Rectal smooth muscle tissue (tissue), 1 donor: ENCODE measurements at regions not wholly inside any gene's neighbourhood (a gene's known extent, or its start where the extent isn't known, plus 50 kb on each side); places are given as distances from the start of the nearest gene placed in this dataset.

Source experiments
- H3K27ac ChIP-seq: one replicate; pipeline ENCODE4 v1.7.0; 2013; ENCODE audit warnings: low read depth, low read length, inconsistent platforms
- H3K27me3 ChIP-seq: one replicate; pipeline ENCODE4 v1.7.0; 2013; ENCODE audit warnings: low read length; ENCODE audit not compliant: control insufficient read depth, insufficient read depth
- H3K36me3 ChIP-seq: one replicate; pipeline ENCODE4 v1.7.0; 2013; ENCODE audit warnings: low read length; ENCODE audit not compliant: control insufficient read depth, insufficient read depth
- H3K4me1 ChIP-seq: one replicate; pipeline ENCODE4 v1.7.0; 2013; ENCODE audit warnings: low read length; ENCODE audit not compliant: control insufficient read depth, insufficient read depth
- H3K4me3 ChIP-seq: one replicate; pipeline ENCODE4 v1.7.0; 2013; ENCODE audit warnings: low read length
- H3K9ac ChIP-seq: one replicate; pipeline ENCODE4 v1.7.0; 2013; ENCODE audit warnings: low read length

- H3K4me1 ChIP-seq, result no peaks in the 10 kb centered on the region
- H3K27me3 ChIP-seq, result no peaks in the 10 kb centered on the region
- no peak overlapping the region for H3K9ac ChIP-seq
- no peak overlapping the region for H3K27ac ChIP-seq
- no peaks in the 10 kb centered on the region for H3K36me3 ChIP-seq
- H3K4me3 ChIP-seq, result no peak overlapping the region
These were observed 323.5 kb downstream of the PHF14 start for GRCh38 chr7:11297126-11297625.

- Histone ChIP-seq H3K36me3 (no peaks in the 10 kb centered on the region), H3K27me3 (no peaks in the 10 kb centered on the region), H3K27ac (no peak overlapping the region), H3K4me1 (no peaks in the 10 kb centered on the region), H3K4me3 (no peak overlapping the region), H3K9ac (no peak overlapping the region)
These were observed 324.1 kb downstream of the PHF14 start for GRCh38 chr7:11297764-11298163.

- Histone ChIP-seq H3K4me1 (no peaks in the 10 kb centered on the region), H3K4me3 (no peak overlapping the region), H3K36me3 (no peaks in the 10 kb centered on the region), H3K27ac (no peak overlapping the region), H3K9ac (no peak overlapping the region), H3K27me3 (no peaks in the 10 kb centered on the region)
These were observed 324.5 kb downstream of the PHF14 start for GRCh38 chr7:11298220-11298619.

- no peak overlapping the region for H3K4me3 ChIP-seq
- H3K27me3 ChIP-seq, result no peaks in the 10 kb centered on the region
- H3K9ac ChIP-seq, result no peak overlapping the region
- H3K27ac ChIP-seq, result no peak overlapping the region
- no peaks in the 10 kb centered on the region for H3K36me3 ChIP-seq
- no peaks in the 10 kb centered on the region for H3K4me1 ChIP-seq
These were observed 326.6 kb downstream of the PHF14 start for GRCh38 chr7:11300241-11300640.

- H3K27ac ChIP-seq, result no peak overlapping the region
- no peaks in the 10 kb centered on the region for H3K4me1 ChIP-seq
- H3K4me3 ChIP-seq, result no peak overlapping the region
- no peak overlapping the region for H3K9ac ChIP-seq
- H3K27me3 ChIP-seq, result no peaks in the 10 kb centered on the region
- no peaks in the 10 kb centered on the region for H3K36me3 ChIP-seq
These were observed 328.4 kb downstream of the PHF14 start for GRCh38 chr7:11302121-11302520.

- Histone ChIP-seq H3K9ac (no peak overlapping the region), H3K36me3 (no peaks in the 10 kb centered on the region), H3K27me3 (no peaks in the 10 kb centered on the region), H3K27ac (no peak overlapping the region), H3K4me3 (no peak overlapping the region), H3K4me1 (no peaks in the 10 kb centered on the region)
These were observed 340.1 kb downstream of the PHF14 start for GRCh38 chr7:11313801-11314200.

GRCh38 chr7:11315666-11316258 is 342.1 kb downstream of the PHF14 start:
- Histone ChIP-seq H3K27ac (no peak overlapping the region), H3K9ac (no peak overlapping the region), H3K36me3 (no peaks in the 10 kb centered on the region), H3K27me3 (no peaks in the 10 kb centered on the region), H3K4me1 (no peaks in the 10 kb centered on the region), H3K4me3 (no peak overlapping the region)

GRCh38 chr7:11317766-11318165 is 344.1 kb downstream of the PHF14 start:
- Histone ChIP-seq H3K27ac (no peak overlapping the region), H3K36me3 (no peaks in the 10 kb centered on the region), H3K9ac (no peak overlapping the region), H3K27me3 (no peaks in the 10 kb centered on the region), H3K4me3 (no peak overlapping the region), H3K4me1 (no peaks in the 10 kb centered on the region)

- no peak overlapping the region for H3K9ac ChIP-seq
- H3K27me3 ChIP-seq, result no peaks in the 10 kb centered on the region
- no peaks in the 10 kb centered on the region for H3K36me3 ChIP-seq
- no peaks in the 10 kb centered on the region for H3K4me1 ChIP-seq
- H3K27ac ChIP-seq, result no peak overlapping the region
- H3K4me3 ChIP-seq, result no peak overlapping the region
These were observed 346.0 kb downstream of the PHF14 start for GRCh38 chr7:11319491-11320274.
